ENCODE measurements at regions not wholly inside any gene's neighbourhood (a gene's known extent, or its start where the extent isn't known, plus 50 kb on each side); places are given as distances from the start of the nearest gene placed in this dataset.
"Not testable (repeated sequence)": the region's sequence is repeated elsewhere in the genome, so short reads cannot be mapped to it uniquely, and the experiment has no call there.

GRCh38 chr19:27419217-27419616, 1793.7 kb downstream of the UQCRFS1 start:
- H3K4me3 Mint-ChIP-seq; intact Hi-C loops (cut with micrococcal nuclease); H3K36me3 Mint-ChIP-seq; H3K27me3 Mint-ChIP-seq; H3K27ac ChIP-seq (ENCODE audit: low read depth, low read length); H3K27ac Mint-ChIP-seq; H3K4me3 ChIP-seq (ENCODE audit: low read length); DNase-seq; POLR2A ChIA-PET; H3K4me1 Mint-ChIP-seq; ATAC-seq; H3K36me3 ChIP-seq (ENCODE audit: control insufficient read depth in 2 of 3, insufficient read depth in 3 of 3, low read length in 3 of 3); CTCF ChIA-PET; H3K27me3 ChIP-seq (ENCODE audit: control insufficient read depth in 2 of 2, insufficient read depth in 2 of 2, low read length in 2 of 2); H3K4me1 ChIP-seq (ENCODE audit: control insufficient read depth in 2 of 2, insufficient read depth in 2 of 2, low read length in 2 of 2): not testable (repeated sequence)
- H3K9me3 Mint-ChIP-seq, result peaks cover 6 to 73% (median 28%) of the 10 kb centered on the region in 11 donors
- peaks cover 0 to 16% (median 3%) of the 10 kb centered on the region in 3 experiments for H3K9me3 ChIP-seq (ENCODE audit: control insufficient read depth in 2 of 3, low read length in 3 of 3)

DNA sequence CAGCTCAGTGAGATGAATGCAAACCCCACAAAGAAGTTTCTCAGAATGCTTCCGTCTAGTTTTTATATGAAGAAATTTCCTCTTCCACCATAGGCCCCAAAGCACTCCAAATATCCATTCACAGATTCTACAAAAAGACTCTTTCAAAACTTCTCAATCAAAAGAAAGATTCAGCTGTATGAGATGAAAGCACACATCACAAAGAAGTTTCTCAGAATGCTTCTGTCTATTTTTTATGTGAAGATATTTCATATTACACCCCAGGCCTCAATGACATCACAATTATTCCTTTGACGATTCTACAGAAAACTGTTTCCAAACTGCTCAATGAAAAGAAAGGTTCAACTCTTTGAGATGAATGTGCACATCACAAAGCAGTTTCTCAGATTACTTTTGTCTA, 1819.4 kb downstream of the UQCRFS1 start:
- Mint-ChIP-seq H3K27ac (no peak overlapping the region), H3K36me3 (peaks cover 0 to 19% (median 4%) of the 10 kb centered on the region in 5 donors), H3K4me1 (no peaks in the 10 kb centered on the region), H3K4me3 (no peak overlapping the region), H3K9me3 (peaks cover 26 to 86% (median 52%) of the 10 kb centered on the region in 11 donors), H3K27me3 (no peaks in the 10 kb centered on the region)
- intact Hi-C loops (cut with micrococcal nuclease), result no loop called here
- Histone ChIP-seq H3K27me3 (ENCODE audit: control insufficient read depth in 2 of 2, insufficient read depth in 2 of 2, low read length in 2 of 2) (no peaks in the 10 kb centered on the region), H3K4me1 (ENCODE audit: control insufficient read depth in 2 of 2, insufficient read depth in 2 of 2, low read length in 2 of 2) (no peaks in the 10 kb centered on the region), H3K36me3 (ENCODE audit: control insufficient read depth in 2 of 3, insufficient read depth in 3 of 3, low read length in 3 of 3) (no peaks in the 10 kb centered on the region), H3K4me3 (ENCODE audit: low read length) (no peak overlapping the region), H3K27ac (ENCODE audit: low read depth, low read length) (no peak overlapping the region), H3K9me3 (ENCODE audit: control insufficient read depth in 2 of 3, low read length in 3 of 3) (peaks cover 0 to 6% (median 3%) of the 10 kb centered on the region in 3 experiments)
- DNase-seq (no peak), ATAC-seq (no peak)
- CTCF ChIA-PET, result no interaction called here
- POLR2A ChIA-PET, result no interaction called here

- Histone ChIP-seq H3K4me1 (ENCODE audit: control insufficient read depth in 2 of 2, insufficient read depth in 2 of 2, low read length in 2 of 2) (no peaks in the 10 kb centered on the region), H3K9me3 (ENCODE audit: control insufficient read depth in 2 of 3, low read length in 3 of 3) (peaks cover 0 to 8% (median 3%) of the 10 kb centered on the region in 3 experiments), H3K27ac (ENCODE audit: low read depth, low read length) (no peak overlapping the region), H3K4me3 (ENCODE audit: low read length) (no peak overlapping the region), H3K27me3 (ENCODE audit: control insufficient read depth in 2 of 2, insufficient read depth in 2 of 2, low read length in 2 of 2) (no peaks in the 10 kb centered on the region), H3K36me3 (ENCODE audit: control insufficient read depth in 2 of 3, insufficient read depth in 3 of 3, low read length in 3 of 3) (no peaks in the 10 kb centered on the region)
- Mint-ChIP-seq H3K4me3 (no peak overlapping the region), H3K27me3 (no peaks in the 10 kb centered on the region), H3K9me3 (peaks cover 24 to 86% (median 58%) of the 10 kb centered on the region in 11 donors), H3K36me3 (peaks cover 0 to 26% (median 4%) of the 10 kb centered on the region in 5 donors), H3K27ac (no peak overlapping the region), H3K4me1 (no peaks in the 10 kb centered on the region)
- ATAC-seq (no peak), DNase-seq (no peak)
- ChIA-PET POLR2A (no interaction called here), CTCF (no interaction called here)
- intact Hi-C loops (cut with micrococcal nuclease), result no loop called here
These were observed 1820.8 kb downstream of the UQCRFS1 start for GRCh38 chr19:27392027-27392632.

DNA sequence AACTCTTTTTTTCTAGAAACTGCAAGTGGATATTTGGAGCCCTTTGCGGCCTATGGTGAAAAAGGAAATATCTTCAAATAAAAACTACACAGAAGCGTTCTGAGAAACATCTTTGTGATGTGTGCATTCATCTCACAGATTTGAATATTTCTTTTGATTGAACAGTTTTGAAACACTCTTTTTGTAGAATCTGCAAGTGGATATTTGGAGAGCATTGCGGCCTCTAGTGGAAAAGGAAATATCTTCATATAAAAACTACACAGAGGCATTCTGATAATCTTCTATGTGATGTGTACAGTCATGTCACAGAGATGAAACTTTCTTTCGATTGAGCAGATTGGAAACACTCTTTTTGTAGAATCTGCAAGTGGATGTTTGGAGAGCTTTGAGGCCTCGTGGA, 1833.6 kb downstream of the UQCRFS1 start:
- CTCF ChIA-PET; H3K27me3 ChIP-seq (ENCODE audit: control insufficient read depth in 2 of 2, insufficient read depth in 2 of 2, low read length in 2 of 2); ATAC-seq; H3K4me3 ChIP-seq (ENCODE audit: low read length); H3K4me1 ChIP-seq (ENCODE audit: control insufficient read depth in 2 of 2, insufficient read depth in 2 of 2, low read length in 2 of 2); H3K27me3 Mint-ChIP-seq; H3K36me3 ChIP-seq (ENCODE audit: control insufficient read depth in 2 of 3, insufficient read depth in 3 of 3, low read length in 3 of 3); H3K4me1 Mint-ChIP-seq; H3K27ac Mint-ChIP-seq; H3K27ac ChIP-seq (ENCODE audit: low read depth, low read length); DNase-seq; POLR2A ChIA-PET; H3K9me3 ChIP-seq (ENCODE audit: control insufficient read depth in 2 of 3, low read length in 3 of 3); H3K4me3 Mint-ChIP-seq; intact Hi-C loops (cut with micrococcal nuclease): not testable (repeated sequence)
- Mint-ChIP-seq H3K36me3 (peaks cover 0 to 14% (median 0%) of the 10 kb centered on the region in 5 donors), H3K9me3 (peaks cover 20 to 75% (median 40%) of the 10 kb centered on the region in 11 donors)

- intact Hi-C loops (cut with micrococcal nuclease); H3K4me1 ChIP-seq (ENCODE audit: control insufficient read depth in 2 of 2, insufficient read depth in 2 of 2, low read length in 2 of 2); CTCF ChIA-PET; H3K27ac Mint-ChIP-seq; POLR2A ChIA-PET; H3K9me3 ChIP-seq (ENCODE audit: control insufficient read depth in 2 of 3, low read length in 3 of 3); H3K27me3 Mint-ChIP-seq; H3K27ac ChIP-seq (ENCODE audit: low read depth, low read length); H3K4me1 Mint-ChIP-seq; H3K27me3 ChIP-seq (ENCODE audit: control insufficient read depth in 2 of 2, insufficient read depth in 2 of 2, low read length in 2 of 2); DNase-seq; ATAC-seq; H3K4me3 Mint-ChIP-seq; H3K36me3 ChIP-seq (ENCODE audit: control insufficient read depth in 2 of 3, insufficient read depth in 3 of 3, low read length in 3 of 3); H3K4me3 ChIP-seq (ENCODE audit: low read length): not testable (repeated sequence)
- peaks cover 0 to 21% (median 0%) of the 10 kb centered on the region in 5 donors for H3K36me3 Mint-ChIP-seq
- peaks cover 17 to 82% (median 45%) of the 10 kb centered on the region in 11 donors for H3K9me3 Mint-ChIP-seq
These were observed 1843.3 kb downstream of the UQCRFS1 start for GRCh38 chr19:27369603-27370002.

DNA sequence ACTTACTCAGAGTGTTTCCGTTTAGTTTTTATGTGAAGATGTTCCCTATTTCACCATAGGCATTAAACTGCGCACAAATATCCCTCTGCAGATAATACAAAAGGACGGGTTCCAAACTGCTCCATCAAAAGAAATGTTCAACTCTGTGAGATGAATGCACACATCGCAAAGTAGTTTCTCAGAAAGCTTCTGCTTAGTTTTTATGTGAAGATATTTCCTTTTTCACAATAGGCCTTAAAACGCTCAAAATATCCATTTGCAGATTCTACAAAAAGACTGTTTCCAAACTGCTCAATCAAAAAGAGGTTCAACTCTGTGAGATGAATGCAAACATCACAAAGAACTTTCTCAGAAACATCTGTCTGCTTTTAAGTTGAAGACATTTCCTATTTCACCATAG, 1850.5 kb downstream of the UQCRFS1 start:
- CTCF ChIA-PET; POLR2A ChIA-PET; ATAC-seq; DNase-seq; H3K27me3 ChIP-seq (ENCODE audit: control insufficient read depth in 2 of 2, insufficient read depth in 2 of 2, low read length in 2 of 2); H3K36me3 ChIP-seq (ENCODE audit: control insufficient read depth in 2 of 3, insufficient read depth in 3 of 3, low read length in 3 of 3); H3K4me1 ChIP-seq (ENCODE audit: control insufficient read depth in 2 of 2, insufficient read depth in 2 of 2, low read length in 2 of 2); H3K4me1 Mint-ChIP-seq; H3K27ac Mint-ChIP-seq; H3K4me3 ChIP-seq (ENCODE audit: low read length); H3K4me3 Mint-ChIP-seq; intact Hi-C loops (cut with micrococcal nuclease); H3K9me3 ChIP-seq (ENCODE audit: control insufficient read depth in 2 of 3, low read length in 3 of 3); H3K27ac ChIP-seq (ENCODE audit: low read depth, low read length); H3K27me3 Mint-ChIP-seq: not testable (repeated sequence)
- peaks cover 52 to 100% (median 75%) of the 10 kb centered on the region in 11 donors for H3K9me3 Mint-ChIP-seq
- peaks cover 0 to 47% (median 0%) of the 10 kb centered on the region in 5 donors for H3K36me3 Mint-ChIP-seq

DNA sequence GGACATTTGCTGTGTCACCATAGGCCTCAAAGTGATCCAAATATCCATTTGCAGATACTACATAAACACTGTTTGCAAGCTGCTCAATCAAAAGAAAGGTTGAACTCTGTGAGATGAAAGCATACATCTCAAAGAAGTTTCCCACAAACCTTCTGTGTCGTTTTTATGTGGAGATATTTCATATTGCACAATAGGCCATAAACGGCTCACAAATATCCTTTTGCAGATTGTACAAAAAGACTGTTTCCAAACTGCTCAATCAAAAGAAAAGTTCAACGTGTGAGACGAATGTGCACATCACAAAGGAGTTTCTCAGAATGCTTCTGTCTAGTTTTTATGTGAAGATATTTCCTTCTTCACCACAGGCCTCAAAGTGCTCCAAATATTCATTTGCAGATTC, 1857.4 kb downstream of the UQCRFS1 start:
- H3K4me1 ChIP-seq (ENCODE audit: control insufficient read depth in 2 of 2, insufficient read depth in 2 of 2, low read length in 2 of 2); intact Hi-C loops (cut with micrococcal nuclease); H3K27ac Mint-ChIP-seq; H3K27me3 ChIP-seq (ENCODE audit: control insufficient read depth in 2 of 2, insufficient read depth in 2 of 2, low read length in 2 of 2); H3K4me1 Mint-ChIP-seq; H3K4me3 Mint-ChIP-seq; DNase-seq; CTCF ChIA-PET; H3K36me3 ChIP-seq (ENCODE audit: control insufficient read depth in 2 of 3, insufficient read depth in 3 of 3, low read length in 3 of 3); POLR2A ChIA-PET; ATAC-seq; H3K27me3 Mint-ChIP-seq; H3K4me3 ChIP-seq (ENCODE audit: low read length); H3K27ac ChIP-seq (ENCODE audit: low read depth, low read length): not testable (repeated sequence)
- H3K9me3 Mint-ChIP-seq, result peaks cover 46 to 100% (median 83%) of the 10 kb centered on the region in 11 donors
- peaks cover 0 to 48% (median 10%) of the 10 kb centered on the region in 5 donors for H3K36me3 Mint-ChIP-seq
- peaks cover 4 to 14% (median 7%) of the 10 kb centered on the region in 3 experiments for H3K9me3 ChIP-seq (ENCODE audit: control insufficient read depth in 2 of 3, low read length in 3 of 3)

Data from naive thymus-derived CD4-positive, alpha-beta T cell (primary cell).